ENCODE measurements at regions not wholly inside any gene's neighbourhood (a gene's known extent, or its start where the extent isn't known, plus 50 kb on each side); places are given as distances from the start of the nearest gene placed in this dataset.
"Not testable (repeated sequence)": the region's sequence is repeated elsewhere in the genome, so short reads cannot be mapped to it uniquely, and the experiment has no call there.

DNA sequence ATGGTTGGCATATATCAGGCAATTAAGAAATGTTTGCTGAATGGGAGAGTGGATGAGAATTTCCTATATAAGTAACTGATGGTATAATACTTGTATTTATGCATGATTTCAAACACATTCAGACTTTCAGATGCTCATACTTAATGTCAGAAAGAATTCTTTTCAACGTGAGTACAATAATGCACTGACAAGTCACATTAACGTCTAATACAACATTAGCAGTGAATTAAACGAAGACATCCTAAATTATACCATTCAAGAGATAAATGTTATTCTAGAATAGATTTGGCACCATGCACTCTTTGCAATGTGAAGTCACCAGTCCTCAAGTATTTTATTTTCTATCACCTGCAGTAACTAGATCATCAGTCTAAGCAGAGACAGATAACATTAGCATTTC, 712.9 kb downstream of the TLE1 start:
- no peak for DNase-seq (ENCODE audit: low read depth, low spot score)
- no TSS peak for BruUV-seq (replicated peaks)
- H3K4me3 ChIP-seq (ENCODE audit: low read depth in 2 of 2, low read length in 2 of 2), result no peak overlapping the region
- intact Hi-C loops (cut with micrococcal nuclease; ENCODE audit: unreplicated experiment), result loop anchor here (5.0 kb wide), 1 partner anchor 99 kb away; no protein-coding TSS in a partner anchor
- ATAC-seq, result no peak
- no peaks in the 10 kb centered on the region for H3K4me1 ChIP-seq (ENCODE audit: control insufficient read depth, insufficient read depth, low read length)
- H3K27me3 ChIP-seq (ENCODE audit: control insufficient read depth, insufficient read depth, low read length), result no peaks in the 10 kb centered on the region
- no peaks in the 10 kb centered on the region for H3K36me3 ChIP-seq (ENCODE audit: control insufficient read depth, insufficient read depth, low read length)
- H3K9me3 ChIP-seq (ENCODE audit: control insufficient read depth, insufficient read depth, low read depth, low read length), result no peaks in the 10 kb centered on the region
- TF ChIP-seq TCF7L2 (IDR thresholded peaks at IDR 0.05; ENCODE audit: low read depth, low read length), result no peak
- no peak for TF ChIP-seq SIN3A (IDR thresholded peaks at IDR 0.05; ENCODE audit: borderline replicate concordance, insufficient read depth, low read depth, low read length)
- CTCF ChIA-PET, result no interaction called here
- H3K27ac ChIP-seq (ENCODE audit: low read length), result no peak overlapping the region
- in situ Hi-C loops (cut with HindIII; ENCODE audit: low pct_unique_long_range_greater_than_20kb, low sequenced_read_pairs), result no loop called here
- POLR2A ChIA-PET, result no interaction called here

DNA sequence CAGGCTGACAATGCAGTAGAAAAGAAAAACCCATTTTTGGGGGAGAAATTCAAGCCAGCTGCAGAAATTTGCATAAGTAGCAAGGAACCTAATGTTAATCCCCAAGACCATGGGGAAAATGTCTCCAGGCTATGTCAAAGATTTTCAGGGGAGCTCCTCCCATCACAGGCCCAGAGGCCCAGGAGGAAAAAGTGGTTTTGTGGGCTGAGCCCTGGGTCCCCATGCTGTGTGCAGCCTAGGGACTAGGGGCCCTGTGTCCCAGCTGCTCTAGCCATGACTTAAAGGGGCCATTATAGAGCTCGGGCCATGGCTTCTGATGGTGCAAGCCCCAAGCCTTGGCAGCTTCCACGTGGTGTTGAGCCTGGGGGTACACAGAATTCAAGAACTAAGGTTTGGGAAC, 719.0 kb downstream of the TLE1 start:
- H3K9me3 ChIP-seq (ENCODE audit: control insufficient read depth, insufficient read depth, low read depth, low read length); H3K36me3 ChIP-seq (ENCODE audit: control insufficient read depth, insufficient read depth, low read length); BruUV-seq (replicated peaks); ATAC-seq; H3K27ac ChIP-seq (ENCODE audit: low read length); in situ Hi-C loops (cut with HindIII; ENCODE audit: low pct_unique_long_range_greater_than_20kb, low sequenced_read_pairs); H3K27me3 ChIP-seq (ENCODE audit: control insufficient read depth, insufficient read depth, low read length); DNase-seq (ENCODE audit: low read depth, low spot score); H3K4me3 ChIP-seq (ENCODE audit: low read depth in 2 of 2, low read length in 2 of 2); H3K4me1 ChIP-seq (ENCODE audit: control insufficient read depth, insufficient read depth, low read length); CTCF ChIA-PET; POLR2A ChIA-PET; intact Hi-C loops (cut with micrococcal nuclease; ENCODE audit: unreplicated experiment): not testable (repeated sequence)

DNA sequence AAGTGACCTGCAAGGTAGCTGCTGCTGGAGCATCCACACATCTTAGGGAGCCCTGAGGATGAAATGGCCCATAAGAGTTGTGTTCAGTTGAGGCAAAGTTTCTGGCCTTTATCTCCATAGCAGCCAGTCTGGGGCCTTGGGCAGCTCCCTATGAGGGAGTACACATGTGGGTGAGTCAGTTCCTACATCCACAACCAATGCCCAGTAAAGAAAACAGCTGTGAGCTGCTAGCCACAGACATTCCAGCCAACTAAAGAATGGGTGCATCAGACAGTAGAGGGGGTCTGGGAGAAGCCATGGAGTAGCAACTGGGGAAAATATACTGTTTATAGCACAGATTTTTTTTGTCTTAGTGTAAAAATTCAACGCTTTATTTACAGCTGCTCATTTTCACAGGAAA, 720.7 kb downstream of the TLE1 start:
- BruUV-seq (replicated peaks), result no TSS peak
- Histone ChIP-seq H3K4me1 (ENCODE audit: control insufficient read depth, insufficient read depth, low read length) (no peaks in the 10 kb centered on the region), H3K9me3 (ENCODE audit: control insufficient read depth, insufficient read depth, low read depth, low read length) (no peaks in the 10 kb centered on the region), H3K4me3 (ENCODE audit: low read depth in 2 of 2, low read length in 2 of 2) (no peak overlapping the region), H3K27me3 (ENCODE audit: control insufficient read depth, insufficient read depth, low read length) (no peaks in the 10 kb centered on the region), H3K36me3 (ENCODE audit: control insufficient read depth, insufficient read depth, low read length) (no peaks in the 10 kb centered on the region), H3K27ac (ENCODE audit: low read length) (no peak overlapping the region)
- intact Hi-C loops (cut with micrococcal nuclease; ENCODE audit: unreplicated experiment), result no loop called here
- DNase-seq (ENCODE audit: low read depth, low spot score), result no peak
- CTCF ChIA-PET, result no interaction called here
- POLR2A ChIA-PET, result no interaction called here
- in situ Hi-C loops (cut with HindIII; ENCODE audit: low pct_unique_long_range_greater_than_20kb, low sequenced_read_pairs), result no loop called here
- TF ChIP-seq CTCF (IDR thresholded peaks at IDR 0.05) (no peak), TCF7L2 (IDR thresholded peaks at IDR 0.05; ENCODE audit: low read depth, low read length) (no peak), POLR2AphosphoS5 (IDR thresholded peaks at IDR 0.05; ENCODE audit: low read depth, low read length) (no peak), SIN3A (IDR thresholded peaks at IDR 0.05; ENCODE audit: borderline replicate concordance, insufficient read depth, low read depth, low read length) (no peak)
- TF ChIP-seq, protein P1, sequence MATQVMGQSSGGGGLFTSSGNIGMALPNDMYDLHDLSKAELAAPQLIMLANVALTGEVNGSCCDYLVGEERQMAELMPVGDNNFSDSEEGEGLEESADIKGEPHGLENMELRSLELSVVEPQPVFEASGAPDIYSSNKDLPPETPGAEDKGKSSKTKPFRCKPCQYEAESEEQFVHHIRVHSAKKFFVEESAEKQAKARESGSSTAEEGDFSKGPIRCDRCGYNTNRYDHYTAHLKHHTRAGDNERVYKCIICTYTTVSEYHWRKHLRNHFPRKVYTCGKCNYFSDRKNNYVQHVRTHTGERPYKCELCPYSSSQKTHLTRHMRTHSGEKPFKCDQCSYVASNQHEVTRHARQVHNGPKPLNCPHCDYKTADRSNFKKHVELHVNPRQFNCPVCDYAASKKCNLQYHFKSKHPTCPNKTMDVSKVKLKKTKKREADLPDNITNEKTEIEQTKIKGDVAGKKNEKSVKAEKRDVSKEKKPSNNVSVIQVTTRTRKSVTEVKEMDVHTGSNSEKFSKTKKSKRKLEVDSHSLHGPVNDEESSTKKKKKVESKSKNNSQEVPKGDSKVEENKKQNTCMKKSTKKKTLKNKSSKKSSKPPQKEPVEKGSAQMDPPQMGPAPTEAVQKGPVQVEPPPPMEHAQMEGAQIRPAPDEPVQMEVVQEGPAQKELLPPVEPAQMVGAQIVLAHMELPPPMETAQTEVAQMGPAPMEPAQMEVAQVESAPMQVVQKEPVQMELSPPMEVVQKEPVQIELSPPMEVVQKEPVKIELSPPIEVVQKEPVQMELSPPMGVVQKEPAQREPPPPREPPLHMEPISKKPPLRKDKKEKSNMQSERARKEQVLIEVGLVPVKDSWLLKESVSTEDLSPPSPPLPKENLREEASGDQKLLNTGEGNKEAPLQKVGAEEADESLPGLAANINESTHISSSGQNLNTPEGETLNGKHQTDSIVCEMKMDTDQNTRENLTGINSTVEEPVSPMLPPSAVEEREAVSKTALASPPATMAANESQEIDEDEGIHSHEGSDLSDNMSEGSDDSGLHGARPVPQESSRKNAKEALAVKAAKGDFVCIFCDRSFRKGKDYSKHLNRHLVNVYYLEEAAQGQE (IDR thresholded peaks at IDR 0.05; ENCODE audit: insufficient read depth in 1 of 2, low read depth in 2 of 2, low read length in 1 of 2), result no peak
- ATAC-seq, result no peak

Measured in Panc1 (cell line).